GM12878 (cell line): ENCODE measurements at regions not wholly inside any gene's neighbourhood (a gene's known extent, or its start where the extent isn't known, plus 50 kb on each side); places are given as distances from the start of the nearest gene placed in this dataset.

Experiments
- ATAC-seq: fragments of 200-7000 bp; cut with Tn5 transposase; 3 replicates; pipeline ENCODE4 v1.9.1; 2020; ENCODE audit warnings: mild to moderate bottlenecking, moderate library complexity
- BruUV-seq: library from RNA; stranded (reverse); fragments of 400-500 nt; replicated peaks from 2 replicates; lab custom pipeline; 2021; lab: Mats Ljungman, UMichigan
- CTCF ChIA-PET: fragments of 300-600 bp; sonication (Branson Sonifier 250); formaldehyde crosslinking; extraction: SDS; loops from one replicate; lab custom pipeline; 2021; ENCODE audit warnings: inconsistent platforms; lab: Yijun Ruan, JAX
- POLR2A ChIA-PET: fragments of 350-600 bp; formaldehyde crosslinking; extraction: SDS; loops from one replicate; lab custom pipeline; 2021; ENCODE audit warnings: inconsistent platforms; lab: Charles Lee
- RAD21 ChIA-PET: fragments of 300-600 bp; sonication (Branson Sonifier 250); formaldehyde crosslinking; loops from one replicate; lab custom pipeline; 2023; ENCODE audit warnings: antibody characterized with exemption; ENCODE audit not compliant: unreplicated experiment; lab: Charles Lee
- SMC1A ChIA-PET: fragments of 300-600 bp; sonication (Branson Sonifier 250); formaldehyde crosslinking; loops from one replicate; lab custom pipeline; 2023; ENCODE audit not compliant: unreplicated experiment, uncharacterized antibody; lab: Charles Lee
- DNase-seq: peaks from one replicate; pipeline ENCODE4 v3.0.0-alpha.2; 2011; ENCODE audit warnings: low read depth, low spot score
- FAIRE-seq: peaks from 3 replicates; lab custom pipeline; 2011; peaks lifted over from hg19 to GRCh38; lab: Jason Lieb, UNC
- H2AFZ ChIP-seq: 2 replicates; pipeline ENCODE4 v1.6.0; 2011; ENCODE audit warnings: low read depth, low read length, control low read depth; ENCODE audit not compliant: control insufficient read depth
- H3K27ac ChIP-seq: 2 replicates; pipeline ENCODE4 v1.5.1; 2011; ENCODE audit warnings: control low read depth; ENCODE audit not compliant: control insufficient read depth, insufficient read depth
- H3K27me3 ChIP-seq, 2 experiments: replicated peaks in 1 of 2; 2 replicates each; pipeline versions ENCODE4 v1.6.0 to v1.6.1; 2011; ENCODE audit warnings: low read length in 1 of 2; ENCODE audit not compliant: control insufficient read depth in 2 of 2, insufficient read depth in 2 of 2
- H3K36me3 ChIP-seq, 2 experiments: 2 replicates each; pipeline ENCODE4 v1.5.1; 2011; ENCODE audit warnings: low read length in 1 of 2; ENCODE audit not compliant: control insufficient read depth in 2 of 2, insufficient read depth in 2 of 2
- H3K4me1 ChIP-seq: 2 replicates; pipeline ENCODE4 v1.6.1; 2011; ENCODE audit warnings: mild to moderate bottlenecking, low read length, moderate library complexity, mixed read lengths; ENCODE audit not compliant: control insufficient read depth, insufficient read depth
- H3K4me2 ChIP-seq: 2 replicates; pipeline ENCODE4 v1.6.0; 2011; ENCODE audit warnings: control low read depth; ENCODE audit not compliant: control insufficient read depth, insufficient read depth
- H3K4me3 ChIP-seq: fragments of 200-600 bp; sonication (generic); 2 replicates; pipeline ENCODE4 v1.5.1; 2016
- H3K79me2 ChIP-seq: 2 replicates; pipeline ENCODE4 v1.6.0; 2011; ENCODE audit warnings: low read length; ENCODE audit not compliant: control insufficient read depth, insufficient read depth
- H3K9ac ChIP-seq: 2 replicates; pipeline ENCODE4 v1.8.0; 2011; ENCODE audit warnings: low read length, control low read depth, mixed read lengths; ENCODE audit not compliant: control insufficient read depth, insufficient read depth
- H3K9me3 ChIP-seq: replicated peaks from 3 replicates; pipeline ENCODE4 v1.5.1; 2011; ENCODE audit warnings: mild to moderate bottlenecking, low read length; ENCODE audit not compliant: control insufficient read depth, insufficient read depth
- H4K20me1 ChIP-seq: 2 replicates; pipeline ENCODE4 v1.6.0; 2011; ENCODE audit not compliant: control insufficient read depth, insufficient read depth
- MEF2A ChIP-seq: IDR thresholded peaks from 2 replicates; pipeline ENCODE4 v1.6.1; 2011; ENCODE audit warnings: low read depth, mild to moderate bottlenecking, low read length, moderate library complexity; ENCODE audit not compliant: insufficient read depth
- MTA2 ChIP-seq: fragments of 450-650 bp; IDR thresholded peaks from 2 replicates; pipeline ENCODE4 v1.6.1; 2016; ENCODE audit warnings: low read depth, mild to moderate bottlenecking, moderate library complexity
- POLR2A ChIP-seq: IDR thresholded peaks from 2 replicates; pipeline ENCODE4 v1.6.1; 2011; ENCODE audit warnings: low read depth, mild to moderate bottlenecking, low read length
- RBBP5 ChIP-seq: fragments of 200-600 bp; sonication (generic); conservative IDR thresholded peaks from 2 replicates; pipeline ENCODE4 v1.6.1; 2016
- RUNX3 ChIP-seq: IDR thresholded peaks from 2 replicates; pipeline ENCODE4 v1.6.1; 2012; ENCODE audit warnings: low read length, inconsistent platforms
- SPI1 ChIP-seq: IDR thresholded peaks from 2 replicates; pipeline ENCODE4 v1.6.1; 2011; ENCODE audit warnings: low read depth, mild to moderate bottlenecking, low read length, moderate library complexity, borderline replicate concordance; ENCODE audit not compliant: insufficient read depth
- YY1 ChIP-seq: IDR thresholded peaks from 2 replicates; pipeline ENCODE4 v1.6.1; 2011; ENCODE audit warnings: low read depth, mild to moderate bottlenecking, low read length
- WGBS: methylation state at CpG from one replicate; pipeline ENCODE4 v1.1.6; 2016; ENCODE audit warnings: low lambda C conversion rate; ENCODE audit not compliant: insufficient replicate concordance, insufficient coverage; ENCODE audit errors: missing lambda C conversion rate; 5-methylcytosine and 5-hydroxymethylcytosine counted together
- in situ Hi-C: fragments of 300-500 bp; cut with MboI; formaldehyde crosslinking; loops from 9 replicates; pipeline ENCODE4 v1.14.3; 2018; ENCODE audit warnings: mixed read lengths
- intact Hi-C: fragments of 100-400 bp; cut with micrococcal nuclease; formaldehyde crosslinking; loops from one replicate; pipeline ENCODE4 v1.14.2; 2022; ENCODE audit not compliant: unreplicated experiment

- POLR2A ChIA-PET, result no interaction called here
- BruUV-seq, result no TSS peak
- Histone ChIP-seq H3K27me3 (no peaks in the 10 kb centered on the region), H2AFZ (no peak overlapping the region), H4K20me1 (no peaks in the 10 kb centered on the region), H3K79me2 (no peaks in the 10 kb centered on the region), H3K36me3 (no peaks in the 10 kb centered on the region), H3K4me1 (no peaks in the 10 kb centered on the region), H3K9ac (no peak overlapping the region), H3K9me3 (no peaks in the 10 kb centered on the region), H3K4me3 (no peak overlapping the region), H3K27ac (no peak overlapping the region), H3K4me2 (no peak overlapping the region)
- intact Hi-C loops, result no loop called here
- TF ChIP-seq MEF2A (no peak), MTA2 (no peak), SPI1 (no peak), RBBP5 (no peak), RUNX3 (no peak)
- RAD21 ChIA-PET, result no interaction called here
- SMC1A ChIA-PET, result no interaction called here
- DNase-seq, result no peak
- in situ Hi-C loops, result no loop called here
- no peak for FAIRE-seq
- ATAC-seq, result no peak
- CTCF ChIA-PET, result no interaction called here
- 16% methylated on average over 2 of the region's 2 CpGs for WGBS
Observed at GRCh38 chr13:53691417-53691816, 662.8 kb downstream of the OLFM4 start.

- in situ Hi-C loops, result no loop called here
- ChIA-PET CTCF (interaction anchor here (0.6 to 1.0 kb wide), 2 partner anchors 8 to 58 kb away, joined by 3 to 4 read pairs; no protein-coding TSS in a partner anchor), POLR2A (no interaction called here), SMC1A (interaction anchor here (1.2 kb wide), 1 partner anchor 58 kb away, joined by 4 read pairs; no protein-coding TSS in a partner anchor), RAD21 (interaction anchor here (1.5 kb wide), 1 partner anchor 10 kb away, joined by 5 read pairs; no protein-coding TSS in a partner anchor)
- Histone ChIP-seq H3K79me2 (no peaks in the 10 kb centered on the region), H3K9me3 (no peaks in the 10 kb centered on the region), H3K27ac (no peak overlapping the region), H2AFZ (no peak overlapping the region), H3K36me3 (no peaks in the 10 kb centered on the region), H3K4me2 (no peak overlapping the region), H3K27me3 (no peaks in the 10 kb centered on the region), H3K4me1 (no peaks in the 10 kb centered on the region), H4K20me1 (no peaks in the 10 kb centered on the region), H3K4me3 (no peak overlapping the region), H3K9ac (no peak overlapping the region)
- FAIRE-seq, result no peak
- no TSS peak for BruUV-seq
- ATAC-seq, result no peak
- TF ChIP-seq POLR2A (no peak), YY1 (no peak)
- intact Hi-C loops, result no loop called here
- DNase-seq, result no peak
- 0% methylated on average over 2 of the region's 2 CpGs for WGBS
Observed at GRCh38 chr13:53694814-53695532, 666.4 kb downstream of the OLFM4 start.
